ENCODE measurements at regions not wholly inside any gene's neighbourhood (a gene's known extent, or its start where the extent isn't known, plus 50 kb on each side); places are given as distances from the start of the nearest gene placed in this dataset.

- Histone ChIP-seq H3K18ac (ENCODE audit: extremely low read depth, low read length) (no peak overlapping the region), H3K79me2 (ENCODE audit: control insufficient read depth in 1 of 2, insufficient read depth in 2 of 2, low read length in 2 of 2) (no peaks in the 10 kb centered on the region), H2AK5ac (ENCODE audit: low read depth, low read length) (no peak overlapping the region), H4K20me1 (replicated peaks in 1 of 2; ENCODE audit: control insufficient read depth in 1 of 2, insufficient read depth in 2 of 2, low read length in 2 of 2) (no peaks in the 10 kb centered on the region), H3K56ac (replicated peaks; ENCODE audit: insufficient read length, low read depth, low read length) (no peak overlapping the region), H3K14ac (ENCODE audit: insufficient read length) (no peak overlapping the region), H2BK15ac (ENCODE audit: low read length) (no peak overlapping the region), H3K27me3 (replicated peaks in 1 of 4; ENCODE audit: control insufficient read depth in 3 of 4, extremely low read depth in 1 of 4, insufficient read depth in 3 of 4, low read length in 3 of 4) (no peaks in the 10 kb centered on the region), H3K23ac (ENCODE audit: insufficient read length) (no peak overlapping the region), H2BK5ac (ENCODE audit: low read depth, low read length) (no peak overlapping the region), H2AFZ (ENCODE audit: low read length) (peak overlapping the region; percentile 95), H3K4ac (replicated peaks; ENCODE audit: insufficient read length, low read depth, low read length) (no peak overlapping the region), H2BK12ac (ENCODE audit: low read depth, low read length) (no peak overlapping the region), H3K4me1 (replicated peaks in 1 of 4; ENCODE audit: control insufficient read depth in 3 of 4, insufficient read depth in 4 of 4, low read length in 3 of 4) (peaks cover 0 to 3% (median under 1%) of the 10 kb centered on the region in 4 experiments; a peak in 5 of 7 replicates), H4K5ac (ENCODE audit: insufficient read length, low read depth, low read length) (no peak overlapping the region), H2BK20ac (ENCODE audit: low read length) (no peak overlapping the region), H2BK120ac (replicated peaks; ENCODE audit: low read depth, low read length) (no peak overlapping the region), H3K36me3 (ENCODE audit: control insufficient read depth in 2 of 4, insufficient read depth in 4 of 4, low read length in 3 of 4) (no peaks in the 10 kb centered on the region), H4K8ac (ENCODE audit: extremely low read depth, insufficient read depth, low read length) (peak overlapping the region; percentile 66; the same call in 1 of the 2 replicates), H3K9ac (replicated peaks in 1 of 4; ENCODE audit: extremely low read depth in 1 of 4, low read depth in 3 of 4, low read length in 3 of 4) (no peak overlapping the region), H3K79me1 (ENCODE audit: low read depth, low read length) (no peaks in the 10 kb centered on the region), H4K91ac (replicated peaks; ENCODE audit: insufficient read length, low read length) (no peak overlapping the region), H3K4me3 (ENCODE audit: extremely low read depth in 1 of 4, insufficient read depth in 2 of 4, low read depth in 3 of 4, low read length in 4 of 4) (no peak overlapping the region), H3K23me2 (ENCODE audit: low read depth, low read length) (no peaks in the 10 kb centered on the region), H3K9me3 (ENCODE audit: insufficient read depth in 2 of 2, low read depth in 1 of 2, low read length in 1 of 2) (no peaks in the 10 kb centered on the region), H3K4me2 (ENCODE audit: insufficient read depth in 1 of 2, low read depth in 2 of 2, low read length in 2 of 2) (peak overlapping the region; percentile 3 to 19; a peak in 1 of 4 replicates), H3K27ac (ENCODE audit: low read depth, low read length) (no peak overlapping the region)
- WGBS, 2 experiments (ENCODE audit: extremely low coverage in 1 of 2, insufficient coverage in 1 of 2, insufficient read length in 1 of 2, insufficient replicate concordance in 2 of 2, low coverage in 1 of 2, low lambda C conversion rate in 2 of 2, missing lambda C conversion rate in 1 of 2) = 61% methylated on average over 2 of the region's 2 CpGs; no CpG with 5 or more reads in 1 of the 2 experiments
- POLR2A ChIA-PET (ENCODE audit: partially characterized antibody) = interaction anchor here (1.0 kb wide), 1 partner anchor 101 kb away, joined by 3 read pairs; no protein-coding TSS in a partner anchor
- FAIRE-seq = peak; percentile 19
- DNase-seq (ENCODE audit: low read depth in 1 of 2, low spot score in 2 of 2) = peak in 1 of 2 experiments; percentile 62
- CTCF ChIA-PET (ENCODE audit: partially characterized antibody) = interaction anchor here (1.2 to 1.3 kb wide), 3 partner anchors 9 to 166 kb away, joined by 3 to 4 read pairs (median 4); no protein-coding TSS in a partner anchor
- TF ChIP-seq SRF (IDR thresholded peaks at IDR 0.05; ENCODE audit: low read depth, low read length) (no peak), SIX5 (IDR thresholded peaks at IDR 0.05; ENCODE audit: low read depth, low read length) (peak; percentile 67)
Observed at GRCh38 chr15:31270767-31271166, 55.9 kb upstream of the KLF13 start.
